Stimulated activated CD4-positive, alpha-beta T cell treated with anti-CD3 and anti-CD28 coated beads, Interleukin-2, amount 100 ng/mL, for 24 hours (primary cell): ENCODE measurements at regions not wholly inside any gene's neighbourhood (a gene's known extent, or its start where the extent isn't known, plus 50 kb on each side); places are given as distances from the start of the nearest gene placed in this dataset.
"Not testable (repeated sequence)": the region's sequence is repeated elsewhere in the genome, so short reads cannot be mapped to it uniquely, and the experiment has no call there.

Source experiments
- DNase-seq, 2 donors: peaks; one replicate each; pipeline ENCODE4 v3.0.0-alpha.2; 2020

GRCh38 chr6:86872810-86873209 is 64.5 kb upstream of the HTR1E start:
- not testable (repeated sequence) for DNase-seq

GRCh38 chr6:86871681-86872080 is 65.6 kb upstream of the HTR1E start:
- DNase-seq, result no peak

DNA sequence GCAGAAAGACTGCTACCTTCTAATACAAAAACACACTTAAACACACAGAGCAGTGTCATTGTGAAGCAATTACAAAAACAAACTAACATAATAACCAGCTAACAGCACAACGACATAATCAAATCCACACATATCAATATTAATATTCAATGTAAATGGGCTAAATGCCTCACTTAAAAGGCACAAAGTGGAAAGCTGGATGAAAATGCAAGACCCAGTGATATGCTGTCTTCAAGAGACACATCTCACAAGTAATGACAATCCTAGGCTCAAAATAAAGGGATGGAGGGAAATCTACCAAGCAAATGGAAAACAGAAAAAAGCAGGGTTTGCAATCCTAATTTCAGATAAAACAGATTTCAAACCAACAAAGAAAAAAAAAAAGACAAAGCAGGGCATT is 67.8 kb upstream of the HTR1E start:
- DNase-seq, result no peak

DNA sequence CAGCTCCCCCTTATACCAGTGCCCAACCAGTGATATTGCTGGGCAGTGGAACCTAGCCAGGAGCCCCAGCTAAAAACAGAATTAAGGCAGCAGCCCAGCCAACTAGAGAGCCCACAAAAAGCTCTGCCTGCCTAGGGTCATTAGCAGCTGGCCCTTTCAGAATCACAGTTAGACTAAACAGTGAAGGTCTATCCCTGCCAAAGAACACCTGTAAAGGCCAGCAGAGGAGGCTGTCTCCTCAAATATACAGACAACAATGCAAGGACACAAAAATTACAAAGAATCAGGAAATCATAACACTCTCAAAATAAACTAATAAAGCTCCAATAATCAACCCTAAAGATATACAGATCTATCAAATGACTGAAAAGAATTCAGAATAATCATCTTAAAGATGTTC is 77.8 kb upstream of the HTR1E start:
- no peak for DNase-seq

DNA sequence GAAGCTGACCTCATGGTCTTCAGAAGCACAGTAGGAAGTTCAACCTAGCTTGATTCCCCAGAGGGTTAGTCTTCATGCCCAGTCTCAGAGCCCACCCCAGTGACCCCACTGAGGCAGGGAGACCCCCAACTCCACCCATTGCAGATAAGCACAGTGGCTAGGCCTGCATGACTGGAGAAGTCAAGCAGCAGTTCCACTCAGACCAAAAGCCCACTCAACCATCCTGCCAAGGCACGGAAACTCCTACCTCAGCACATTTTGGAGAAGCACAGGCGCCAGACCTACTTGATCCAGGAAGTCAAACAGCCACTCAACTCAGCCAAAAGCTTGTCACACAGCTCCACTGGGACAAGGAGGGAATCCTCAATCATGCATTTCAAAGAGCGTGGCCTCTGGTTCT is 78.4 kb upstream of the HTR1E start:
- DNase-seq, result no peak

DNA sequence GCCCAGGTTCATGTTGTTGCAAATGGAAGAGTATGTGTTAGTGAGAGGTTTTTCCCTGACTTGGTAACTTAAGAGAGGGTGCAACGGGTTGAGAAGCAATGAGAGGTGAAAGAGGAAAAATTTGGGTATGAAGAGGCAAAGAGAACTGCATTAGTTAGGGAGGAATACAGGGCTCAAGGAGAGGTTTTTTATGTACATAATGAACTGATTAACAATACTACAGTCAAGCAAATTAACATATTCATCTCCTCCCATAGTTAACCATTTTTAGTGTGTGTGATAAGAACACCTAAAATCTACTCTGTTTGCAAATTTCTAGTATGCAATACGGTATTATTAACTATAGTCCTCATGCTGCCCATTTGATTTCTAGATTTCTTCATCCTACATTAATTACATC is 79.5 kb upstream of the HTR1E start:
- DNase-seq, result no peak

- peak; percentile 28 to 32 for DNase-seq
Measured at GRCh38 chr6:86856937-86857563, 80.3 kb upstream of the HTR1E start.

DNA sequence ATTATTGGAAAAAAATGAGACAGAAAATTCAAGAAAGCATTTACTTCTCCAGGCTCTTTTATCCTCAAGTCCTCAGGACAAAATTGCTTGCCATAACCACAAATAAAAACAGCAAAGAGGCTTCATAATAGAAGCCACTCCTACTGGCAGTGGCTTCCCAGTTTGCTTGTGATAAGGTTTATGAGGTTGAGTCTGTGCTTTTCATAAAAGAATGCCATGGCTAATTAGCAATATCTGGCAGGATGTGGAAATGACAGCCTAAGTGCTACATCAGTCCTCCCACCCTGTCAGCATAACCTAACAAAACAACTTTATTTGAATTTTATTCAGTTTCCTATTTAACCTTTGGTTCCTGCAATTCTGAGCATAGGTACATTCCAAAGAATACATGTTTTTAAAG is 80.9 kb upstream of the HTR1E start:
- no peak for DNase-seq

- DNase-seq, result no peak
Measured at GRCh38 chr6:86848986-86849385, 88.3 kb upstream of the HTR1E start.

DNA sequence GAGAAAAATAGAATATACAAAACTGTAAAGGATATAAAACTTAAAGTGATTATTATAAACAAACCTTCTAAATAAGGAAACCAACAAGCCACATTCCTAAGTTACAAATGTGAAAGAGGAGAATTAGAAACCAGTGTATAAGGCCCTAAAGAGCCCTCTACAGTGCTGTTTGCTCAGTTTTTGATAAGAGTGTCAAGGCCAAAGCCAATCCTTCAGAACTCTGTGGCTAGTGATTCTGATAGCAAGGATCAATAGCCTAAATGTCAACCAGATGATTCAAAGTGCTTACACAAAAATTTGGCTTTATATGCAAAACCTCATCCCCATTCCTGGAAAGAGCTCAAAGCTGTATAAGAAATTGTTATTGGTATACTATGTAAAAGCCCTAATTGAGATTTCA is 104.6 kb upstream of the HTR1E start:
- no peak for DNase-seq

GRCh38 chr6:86825436-86825835 is 111.9 kb upstream of the HTR1E start:
- no peak for DNase-seq

GRCh38 chr6:86822747-86823146 is 114.6 kb upstream of the HTR1E start:
- no peak for DNase-seq

GRCh38 chr6:86820750-86821149 is 116.6 kb upstream of the HTR1E start:
- DNase-seq, result no peak

DNA sequence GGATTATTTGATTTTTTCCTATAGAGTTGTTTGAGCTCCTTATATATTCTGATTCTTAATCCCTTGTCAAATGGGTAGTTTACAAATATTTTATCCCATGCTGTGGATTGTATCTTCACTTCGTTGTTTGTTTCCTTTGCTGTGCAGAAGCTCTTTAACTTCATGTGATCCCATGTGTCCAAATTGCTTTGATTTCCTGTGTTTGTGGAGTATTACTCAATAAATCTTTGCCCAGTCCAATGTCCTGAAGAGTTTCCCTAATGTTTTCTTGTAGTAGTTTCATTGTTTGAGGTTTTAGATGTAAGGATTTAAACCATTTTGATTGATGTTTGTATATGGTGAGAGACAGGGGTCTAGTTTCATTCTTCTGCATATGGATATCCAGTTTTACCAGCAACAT is 143.7 kb upstream of the HTR1E start:
- DNase-seq, result no peak

GRCh38 chr6:86791476-86791875 is 145.9 kb upstream of the HTR1E start:
- no peak for DNase-seq

- DNase-seq, result no peak
Measured at GRCh38 chr6:86789779-86790411, 147.4 kb upstream of the HTR1E start.

GRCh38 chr6:86782328-86782727 is 155.0 kb upstream of the HTR1E start:
- DNase-seq, result no peak

- no peak for DNase-seq
Measured at GRCh38 chr6:86780923-86781322, 156.4 kb upstream of the HTR1E start.

- no peak for DNase-seq
Measured at GRCh38 chr6:86775893-86776292, 161.4 kb upstream of the HTR1E start.

GRCh38 chr6:86765211-86765610 is 172.1 kb upstream of the HTR1E start:
- no peak for DNase-seq

GRCh38 chr6:86759953-86760352 is 177.4 kb upstream of the HTR1E start:
- not testable (repeated sequence) for DNase-seq

- DNase-seq, result no peak
Measured at GRCh38 chr6:86756640-86757229, 180.6 kb upstream of the HTR1E start.

DNA sequence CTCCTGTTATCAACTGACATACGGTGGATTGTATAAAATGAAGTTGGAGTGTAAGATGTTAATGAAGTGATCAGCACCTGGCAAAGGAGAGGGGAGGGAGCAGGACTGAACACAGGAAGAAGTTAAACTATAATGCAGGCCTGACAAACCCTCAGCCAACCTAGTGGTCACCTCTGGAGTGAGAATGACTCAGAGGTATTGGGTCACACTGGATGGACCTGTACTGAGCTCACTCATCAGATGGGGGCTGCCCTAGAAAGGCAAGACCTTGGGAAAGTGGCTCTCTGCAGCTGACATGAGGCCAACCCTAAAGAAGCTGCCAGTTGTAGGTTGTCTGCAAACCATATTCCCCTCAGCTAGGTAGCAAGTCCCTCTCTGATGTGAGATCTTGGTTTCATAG is 193.3 kb upstream of the HTR1E start:
- no peak for DNase-seq

DNA sequence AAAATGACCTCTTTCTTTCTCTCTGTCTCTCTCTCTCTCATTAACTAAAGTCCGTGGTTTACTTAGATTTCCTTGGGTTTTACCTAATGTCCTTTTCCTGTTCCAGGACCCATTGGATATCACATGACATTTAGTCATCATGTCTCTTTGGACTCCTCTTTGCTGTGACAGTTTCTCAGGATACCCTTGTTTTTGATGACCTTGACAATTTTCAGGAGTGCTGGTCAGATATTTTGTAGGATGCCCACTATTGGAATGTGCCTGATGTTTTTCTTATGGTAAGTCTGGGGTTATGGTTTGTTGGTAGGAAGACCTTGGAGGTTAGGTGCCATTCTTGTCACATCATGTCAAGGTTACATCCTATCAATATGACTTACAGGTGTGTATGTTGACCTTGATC is 199.2 kb upstream of the HTR1E start:
- DNase-seq, result no peak

DNA sequence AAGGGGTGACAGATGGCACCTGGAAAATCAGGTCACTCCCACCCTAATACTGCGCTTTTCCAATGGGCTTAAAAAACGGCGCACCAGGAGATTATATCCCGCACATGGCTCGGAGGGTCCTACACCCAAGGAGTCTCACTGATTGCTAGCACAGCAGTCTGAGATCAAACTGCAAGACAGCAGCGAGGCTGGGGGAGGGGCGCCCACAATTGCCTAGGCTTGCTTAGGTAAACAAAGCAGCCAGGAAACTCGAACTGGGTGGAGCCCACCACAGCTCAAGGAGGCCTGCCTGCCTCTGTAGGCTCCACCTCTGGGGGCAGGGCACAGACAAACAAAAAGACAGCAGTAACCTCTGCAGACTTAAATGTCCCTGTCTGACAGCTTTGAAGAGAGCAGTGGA is 205.7 kb upstream of the HTR1E start:
- not testable (repeated sequence) for DNase-seq
